ENCODE measurements at regions not wholly inside any gene's neighbourhood (a gene's known extent, or its start where the extent isn't known, plus 50 kb on each side); places are given as distances from the start of the nearest gene placed in this dataset.
"Not testable (repeated sequence)": the region's sequence is repeated elsewhere in the genome, so short reads cannot be mapped to it uniquely, and the experiment has no call there.

GRCh38 chr2:87511195-87511778, 236.6 kb upstream of the PLGLB2 start:
- TF ChIP-seq SP1 (IDR thresholded peaks at IDR 0.05); YY1 (IDR thresholded peaks at IDR 0.05); MAX (IDR thresholded peaks at IDR 0.05); JUND (IDR thresholded peaks at IDR 0.05); REST (IDR thresholded peaks at IDR 0.05); HNF4A (conservative IDR thresholded peaks at IDR 0.05); TAF1 (conservative IDR thresholded peaks at IDR 0.05); ZBTB33 (IDR thresholded peaks at IDR 0.05): not testable (repeated sequence)
- TF ChIP-seq, protein P1, sequence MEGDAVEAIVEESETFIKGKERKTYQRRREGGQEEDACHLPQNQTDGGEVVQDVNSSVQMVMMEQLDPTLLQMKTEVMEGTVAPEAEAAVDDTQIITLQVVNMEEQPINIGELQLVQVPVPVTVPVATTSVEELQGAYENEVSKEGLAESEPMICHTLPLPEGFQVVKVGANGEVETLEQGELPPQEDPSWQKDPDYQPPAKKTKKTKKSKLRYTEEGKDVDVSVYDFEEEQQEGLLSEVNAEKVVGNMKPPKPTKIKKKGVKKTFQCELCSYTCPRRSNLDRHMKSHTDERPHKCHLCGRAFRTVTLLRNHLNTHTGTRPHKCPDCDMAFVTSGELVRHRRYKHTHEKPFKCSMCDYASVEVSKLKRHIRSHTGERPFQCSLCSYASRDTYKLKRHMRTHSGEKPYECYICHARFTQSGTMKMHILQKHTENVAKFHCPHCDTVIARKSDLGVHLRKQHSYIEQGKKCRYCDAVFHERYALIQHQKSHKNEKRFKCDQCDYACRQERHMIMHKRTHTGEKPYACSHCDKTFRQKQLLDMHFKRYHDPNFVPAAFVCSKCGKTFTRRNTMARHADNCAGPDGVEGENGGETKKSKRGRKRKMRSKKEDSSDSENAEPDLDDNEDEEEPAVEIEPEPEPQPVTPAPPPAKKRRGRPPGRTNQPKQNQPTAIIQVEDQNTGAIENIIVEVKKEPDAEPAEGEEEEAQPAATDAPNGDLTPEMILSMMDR (IDR thresholded peaks at IDR 0.05; ENCODE audit: low read depth, low read length, missing input control), result not testable (repeated sequence)
- TF ChIP-seq, protein P2, sequence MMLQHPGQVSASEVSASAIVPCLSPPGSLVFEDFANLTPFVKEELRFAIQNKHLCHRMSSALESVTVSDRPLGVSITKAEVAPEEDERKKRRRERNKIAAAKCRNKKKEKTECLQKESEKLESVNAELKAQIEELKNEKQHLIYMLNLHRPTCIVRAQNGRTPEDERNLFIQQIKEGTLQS (IDR thresholded peaks at IDR 0.05), result not testable (repeated sequence)
